ENCODE measurements at regions not wholly inside any gene's neighbourhood (a gene's known extent, or its start where the extent isn't known, plus 50 kb on each side); places are given as distances from the start of the nearest gene placed in this dataset.
"Not testable (repeated sequence)": the region's sequence is repeated elsewhere in the genome, so short reads cannot be mapped to it uniquely, and the experiment has no call there.

- DNase-seq = no peak
Observed at GRCh38 chr3:3686907-3687648, 112.2 kb upstream of the LRRN1 start.

DNA sequence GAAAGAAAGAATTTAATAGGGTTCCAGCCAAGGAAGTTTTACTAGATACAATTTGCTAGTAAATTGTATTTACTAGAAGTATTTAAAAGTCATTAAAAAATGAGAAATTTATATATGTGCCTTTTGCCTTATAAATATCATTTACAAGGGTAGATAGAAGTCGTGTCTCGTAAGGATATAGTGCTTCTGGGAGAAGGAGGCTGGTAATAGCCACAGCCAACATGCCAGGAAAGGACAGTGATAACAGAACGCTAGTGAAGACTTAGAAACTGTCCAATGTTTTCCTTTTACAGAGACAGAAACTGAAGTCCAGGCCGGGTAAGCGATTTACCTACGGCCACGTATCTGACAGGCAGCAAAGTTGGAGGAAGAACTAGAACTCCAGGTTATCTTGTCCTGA, 113.5 kb upstream of the LRRN1 start:
- no peak for DNase-seq

DNA sequence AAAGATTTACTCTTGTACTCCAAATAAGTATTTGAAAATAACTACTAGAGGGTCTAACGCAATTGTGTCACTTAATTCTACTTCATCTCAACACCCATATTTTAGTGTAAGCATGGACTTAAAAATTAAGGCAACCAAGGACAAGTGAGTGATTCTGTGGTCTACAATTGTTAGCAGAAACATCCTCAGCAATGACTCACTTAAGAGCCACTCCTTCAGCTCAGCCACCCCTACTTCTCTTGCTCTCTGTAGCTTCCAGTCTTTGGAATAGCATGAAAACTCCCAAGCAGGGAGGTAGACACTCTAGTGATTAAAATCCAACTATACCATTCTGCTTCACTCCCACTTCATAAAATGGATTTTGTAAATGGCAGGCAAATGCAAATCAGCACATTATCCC, 116.0 kb upstream of the LRRN1 start:
- DNase-seq = no peak

GRCh38 chr3:3675801-3676200, 123.4 kb upstream of the LRRN1 start:
- no peak for DNase-seq

DNA sequence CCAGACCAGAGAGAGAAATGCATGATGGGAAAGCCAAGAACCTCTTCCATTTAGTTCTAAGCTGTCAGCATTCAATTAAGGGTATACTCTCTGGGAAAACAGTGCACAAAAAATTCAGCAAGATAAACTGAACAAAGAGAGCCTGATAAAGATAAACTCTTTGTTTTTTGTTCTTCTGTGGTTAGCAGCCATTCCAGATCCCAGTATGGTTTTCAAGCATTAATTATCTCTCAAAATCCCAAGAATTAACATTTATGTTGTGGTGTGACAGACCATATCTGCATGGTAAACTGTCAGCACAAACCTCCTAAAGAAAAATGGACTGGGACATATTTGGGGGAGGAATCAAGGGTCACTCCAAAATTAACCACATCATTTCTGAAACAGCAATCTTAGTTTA, 124.0 kb upstream of the LRRN1 start:
- DNase-seq = no peak

DNA sequence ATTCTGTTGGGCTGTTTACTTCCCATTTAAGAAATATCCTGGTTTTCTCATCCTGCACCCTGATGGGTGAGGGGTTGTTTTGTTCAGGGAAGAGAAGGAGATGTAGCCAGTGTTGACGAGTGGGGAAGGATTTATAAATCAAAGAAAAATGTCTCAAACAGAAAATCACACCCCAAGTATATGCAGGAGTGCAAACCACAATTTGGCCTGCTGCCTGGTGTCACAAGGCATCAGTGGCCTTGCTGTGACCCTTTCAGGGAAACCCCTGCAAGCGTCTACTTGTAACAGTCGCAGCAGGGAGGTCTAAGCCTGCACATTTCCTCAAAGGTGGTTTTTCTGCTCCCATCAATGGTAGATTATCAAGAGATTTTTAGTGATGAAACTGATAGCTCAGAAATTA, 132.6 kb upstream of the LRRN1 start:
- no peak for DNase-seq

- DNase-seq = no peak
Observed at GRCh38 chr3:3665961-3666640, 133.1 kb upstream of the LRRN1 start.

DNA sequence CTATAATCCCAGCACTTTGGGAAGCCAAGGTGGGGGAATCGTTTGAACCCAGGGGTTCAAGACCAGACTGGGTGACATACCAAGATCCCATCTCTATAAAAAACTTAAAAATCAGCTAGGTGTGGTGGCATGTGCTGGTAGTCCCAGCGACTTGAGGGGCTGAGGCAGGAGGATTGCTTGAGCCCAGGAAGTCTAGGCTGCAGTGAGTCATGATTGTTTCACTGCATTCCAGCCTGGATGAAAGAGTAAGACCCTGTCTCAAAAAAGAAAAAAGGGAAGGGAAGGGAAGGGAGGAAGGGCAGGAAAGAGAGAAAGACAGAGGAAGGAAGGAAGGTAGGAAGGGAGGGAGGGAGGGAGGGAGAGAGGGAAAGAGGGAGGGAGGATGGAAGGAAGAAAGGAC, 133.7 kb upstream of the LRRN1 start:
- DNase-seq = no peak

DNA sequence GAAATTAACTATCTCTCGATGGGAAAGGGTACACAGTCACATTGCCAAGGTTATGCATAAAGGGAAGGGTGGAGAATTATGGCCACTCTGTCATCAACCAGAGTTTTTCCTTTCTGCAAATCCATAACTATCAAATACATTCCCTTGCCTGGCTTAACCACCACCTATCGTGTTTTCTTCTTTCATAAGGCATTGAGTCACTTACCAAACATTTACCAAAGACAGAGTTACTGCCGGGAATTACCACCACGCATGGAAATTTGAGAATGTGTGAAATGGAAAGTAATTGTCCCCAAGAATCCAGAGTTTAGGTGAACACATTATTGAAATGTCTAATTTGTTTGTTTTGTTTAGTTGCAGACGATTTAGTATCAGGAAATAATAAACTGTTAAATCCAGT, 134.3 kb upstream of the LRRN1 start:
- no peak for DNase-seq

DNA sequence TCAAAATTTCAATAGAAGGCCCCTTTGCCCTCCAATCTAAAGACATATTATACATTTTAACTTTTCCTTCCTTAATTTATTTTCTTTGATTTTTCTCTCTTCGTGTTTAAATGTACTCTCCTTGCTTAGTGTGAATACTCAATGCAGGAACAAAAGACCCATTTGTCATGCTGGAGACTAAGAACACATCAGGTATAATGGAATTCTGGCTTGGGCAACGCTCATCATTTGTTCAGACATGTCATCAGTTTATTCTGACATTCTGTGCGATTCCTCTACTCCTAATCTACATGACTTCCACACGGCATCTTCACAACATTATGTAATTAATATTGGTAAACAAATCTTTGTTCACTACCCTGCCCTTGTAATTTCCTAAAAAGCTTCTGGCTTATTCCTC, 136.6 kb upstream of the LRRN1 start:
- DNase-seq = no peak

- DNase-seq = no peak
Observed at GRCh38 chr3:3654916-3655315, 144.3 kb upstream of the LRRN1 start.

DNA sequence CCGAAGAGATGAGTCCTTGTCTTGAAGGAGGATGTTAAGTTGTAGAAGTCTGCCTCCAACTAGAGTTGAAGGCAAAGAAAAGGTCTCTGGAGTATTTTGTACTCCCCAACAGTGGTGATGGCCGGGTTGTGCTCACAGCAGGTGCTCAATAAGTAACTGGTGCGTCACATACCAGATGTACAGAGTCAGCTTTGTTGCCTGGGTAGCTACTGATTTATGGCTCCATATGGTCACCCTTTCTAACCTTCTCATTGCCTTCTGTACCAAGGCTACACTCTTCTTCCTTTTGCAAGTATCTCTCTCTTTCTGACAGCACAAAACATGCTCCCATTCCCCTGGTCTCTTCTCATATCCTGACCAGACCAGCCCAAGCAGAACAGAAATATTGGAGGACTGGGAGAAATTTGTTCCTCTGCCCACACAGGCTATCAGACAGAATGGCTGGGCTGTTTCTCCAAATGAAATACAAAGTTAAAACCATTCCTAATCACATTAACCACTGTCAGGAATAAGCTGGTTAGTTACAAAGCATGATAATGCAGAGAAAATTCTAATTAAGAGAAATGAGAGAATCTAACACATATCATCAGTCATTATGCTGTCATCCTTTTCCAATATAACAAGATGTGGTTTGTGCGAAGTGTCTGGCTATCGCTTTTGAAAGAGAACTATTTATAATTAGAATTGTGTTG, 150.1 kb upstream of the LRRN1 start:
- DNase-seq = no peak

DNA sequence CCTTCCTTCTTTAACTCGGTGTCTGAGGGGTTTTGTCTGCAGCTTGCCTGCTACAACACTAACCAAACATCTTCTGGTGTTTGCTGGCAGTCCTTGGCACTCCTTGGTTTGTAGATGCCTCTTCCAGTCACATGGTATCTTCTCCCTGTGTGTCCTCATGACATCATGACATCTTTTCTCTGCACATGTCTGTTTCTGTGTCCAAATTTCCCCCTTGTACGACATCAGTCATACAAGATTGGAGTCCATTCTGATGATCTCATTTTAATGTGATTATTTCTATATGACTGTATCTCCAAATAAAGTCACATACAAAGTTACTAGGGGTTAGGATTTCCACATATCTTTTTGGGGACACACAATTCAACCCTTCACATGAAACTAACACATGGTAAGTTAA, 152.3 kb upstream of the LRRN1 start:
- DNase-seq = peak; percentile 23

DNA sequence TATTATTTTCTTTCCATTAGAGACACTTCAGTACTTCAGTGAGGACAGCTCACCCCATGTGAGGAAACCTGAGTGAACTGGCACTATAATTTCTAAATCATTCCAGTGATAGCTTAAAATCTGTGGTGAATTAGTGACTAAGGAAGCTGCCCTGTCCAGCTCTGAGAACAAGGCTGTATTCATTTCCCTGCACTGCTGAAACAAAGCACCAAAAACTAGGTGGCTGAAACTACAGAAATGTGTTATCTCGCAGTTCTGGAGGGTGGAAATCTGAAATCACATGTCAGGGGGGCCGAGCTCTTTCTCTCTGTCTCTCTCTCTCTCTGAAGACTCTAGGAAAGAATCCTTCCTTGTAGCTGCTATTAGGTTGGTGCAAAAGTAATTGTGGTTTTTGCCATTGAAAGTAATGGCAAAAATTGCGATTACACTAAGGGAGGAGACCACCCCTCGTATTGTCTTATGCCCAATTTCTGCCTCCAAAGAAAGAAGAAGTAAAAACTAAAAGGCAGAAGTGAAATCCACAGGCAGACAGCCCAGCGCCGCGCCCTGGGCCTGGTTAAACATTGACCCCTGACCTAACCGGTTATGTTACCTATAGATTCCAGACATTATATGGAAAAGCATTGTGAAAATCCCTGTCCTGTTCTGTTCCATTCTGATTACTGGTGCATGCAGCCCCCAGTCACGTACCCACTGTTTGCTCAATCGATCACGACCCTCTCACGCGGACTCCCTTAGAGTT, 153.0 kb upstream of the LRRN1 start:
- DNase-seq = not testable (repeated sequence)

- no peak for DNase-seq
Observed at GRCh38 chr3:3641877-3642455, 157.3 kb upstream of the LRRN1 start.

GRCh38 chr3:3639078-3639477, 160.2 kb upstream of the LRRN1 start:
- no peak for DNase-seq

DNA sequence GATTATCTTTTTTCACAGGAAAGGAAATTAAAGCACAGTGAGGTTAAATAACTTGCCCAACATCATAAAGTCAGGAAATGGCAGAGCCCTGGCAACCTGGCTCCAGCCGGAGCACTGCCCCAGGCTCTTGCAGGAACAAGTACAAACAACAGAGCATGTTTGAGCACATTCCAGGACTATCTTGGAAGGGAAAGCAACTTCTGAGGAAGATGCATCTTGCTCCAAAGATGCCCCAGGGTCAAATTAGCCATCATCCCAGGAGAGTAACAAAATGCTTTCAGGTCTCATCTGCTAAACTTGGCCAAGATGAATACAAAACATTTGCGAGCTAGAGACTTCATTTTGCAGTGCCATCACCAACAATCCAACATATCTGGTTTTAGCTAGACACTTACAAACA, 162.4 kb upstream of the LRRN1 start:
- DNase-seq = no peak

- no peak for DNase-seq
Observed at GRCh38 chr3:3635109-3635508, 164.1 kb upstream of the LRRN1 start.

DNA sequence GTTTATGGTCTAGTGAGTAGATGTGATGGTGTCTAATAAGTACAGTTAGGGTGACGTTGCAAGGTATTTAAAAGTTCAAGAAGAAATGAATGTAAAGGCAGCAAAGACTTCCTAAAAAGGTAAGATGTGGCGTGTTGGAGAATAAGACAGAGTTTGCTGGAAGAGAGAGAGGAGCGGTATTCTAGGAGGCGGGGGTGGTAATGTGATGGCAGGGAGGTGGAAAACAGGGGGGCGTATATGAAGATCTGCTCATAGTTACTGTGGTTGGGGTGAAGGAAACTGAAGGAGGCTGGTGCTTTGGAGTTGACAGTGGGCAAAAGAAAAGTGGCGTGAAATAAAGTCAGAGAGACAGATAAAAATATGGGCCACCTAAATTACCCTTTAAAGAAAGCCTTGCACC, 164.9 kb upstream of the LRRN1 start:
- DNase-seq = no peak

DNA sequence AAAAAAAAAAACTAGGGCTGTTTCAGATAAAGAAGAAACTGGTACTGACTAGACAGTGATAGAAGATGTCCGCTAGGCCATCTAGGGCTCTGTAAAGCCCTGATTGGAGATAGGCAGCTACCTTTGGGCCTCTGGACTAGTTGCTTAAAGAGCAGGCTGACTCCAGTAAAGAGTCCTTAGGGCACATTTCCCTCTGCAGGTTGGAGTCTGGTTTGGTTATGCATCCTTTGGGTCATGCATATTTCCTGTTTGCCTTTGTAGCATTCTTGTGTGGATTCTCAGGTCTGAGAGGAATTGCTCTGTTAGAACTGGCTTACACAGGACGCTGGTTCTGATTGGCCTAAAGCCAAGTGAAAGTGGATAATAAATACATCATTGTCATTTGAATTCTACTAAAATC, 165.5 kb upstream of the LRRN1 start:
- no peak for DNase-seq

GRCh38 chr3:3632449-3632848, 166.8 kb upstream of the LRRN1 start:
- peak; percentile 71 for DNase-seq

DNA sequence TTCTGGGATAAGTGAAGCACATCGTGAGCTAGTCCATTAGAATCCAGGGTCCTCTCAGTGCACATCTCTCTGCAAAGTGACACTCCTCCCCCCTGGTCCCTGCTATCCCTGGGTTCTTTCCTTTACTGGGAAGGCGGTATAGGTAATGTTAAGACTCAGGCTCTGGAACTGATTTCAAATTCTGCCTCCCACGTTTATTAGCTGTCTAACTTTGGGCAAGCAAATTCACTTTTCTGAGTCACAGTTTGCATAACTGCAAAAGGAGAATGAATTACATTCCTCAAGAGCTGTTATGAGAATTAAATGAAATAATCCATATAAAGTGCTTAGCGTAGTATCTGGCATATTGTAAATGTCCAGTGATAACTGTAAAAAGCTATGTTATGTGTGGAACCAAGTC, 168.1 kb upstream of the LRRN1 start:
- DNase-seq = no peak

DNA sequence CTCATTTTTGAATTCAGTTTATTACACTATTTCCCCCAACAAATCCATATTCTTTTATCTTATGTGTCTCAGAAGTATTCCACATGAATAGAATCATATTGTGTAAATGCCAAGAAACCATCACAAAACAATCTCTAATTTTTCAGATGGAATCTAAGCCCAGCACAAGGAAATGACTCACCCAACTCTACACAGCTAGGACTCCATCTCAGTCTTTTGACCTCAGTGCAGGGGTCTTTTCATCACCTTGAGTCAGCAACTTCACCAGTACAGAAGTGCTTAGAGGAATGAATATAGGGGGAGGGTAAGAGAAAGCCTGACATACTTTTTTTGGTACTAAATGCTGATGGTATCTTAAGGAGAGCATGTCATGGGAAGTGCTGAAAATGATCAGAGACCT, 169.3 kb upstream of the LRRN1 start:
- no peak for DNase-seq

Data from inflammatory macrophage treated with lipopolysaccharide for 4 hours (primary cell).